SIG-M5 treated with dmso at 0.1 percent for 504 hours (cell line): ENCODE measurements at regions not wholly inside any gene's neighbourhood (a gene's known extent, or its start where the extent isn't known, plus 50 kb on each side); places are given as distances from the start of the nearest gene placed in this dataset.
"Not testable (repeated sequence)": the region's sequence is repeated elsewhere in the genome, so short reads cannot be mapped to it uniquely, and the experiment has no call there.

ENCODE experiments used
- DNase-seq: peaks from one replicate; lab custom pipeline; 2025; ENCODE audit not compliant: unreplicated experiment; lab: John Stamatoyannopoulos, UW

DNA sequence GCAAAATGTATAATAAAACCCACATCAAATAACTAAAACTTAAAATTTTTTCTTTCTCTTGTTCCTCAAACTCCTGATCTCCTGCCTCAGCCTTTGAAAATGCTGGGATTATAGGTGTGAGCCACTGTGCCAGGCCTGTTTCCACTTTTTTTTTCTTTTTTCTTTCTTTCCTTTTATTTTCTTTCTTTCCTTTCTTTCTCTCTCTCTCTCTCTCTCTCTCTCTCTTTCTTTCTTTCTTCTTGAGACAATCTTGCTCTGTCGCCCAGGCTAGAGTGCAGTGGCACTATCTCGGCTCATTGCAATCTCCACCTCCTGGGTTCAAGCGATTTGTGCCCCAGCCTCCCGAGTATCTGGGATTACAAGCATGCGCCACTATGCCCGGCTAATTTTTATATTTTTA is 164.6 kb downstream of the OR2B2 start:
- DNase-seq = no peak

- DNase-seq = not testable (repeated sequence)
Measured at GRCh38 chr6:27746860-27747259, 165.3 kb downstream of the OR2B2 start.

- DNase-seq = no peak
Measured at GRCh38 chr6:27743787-27744186, 168.4 kb downstream of the OR2B2 start.

DNA sequence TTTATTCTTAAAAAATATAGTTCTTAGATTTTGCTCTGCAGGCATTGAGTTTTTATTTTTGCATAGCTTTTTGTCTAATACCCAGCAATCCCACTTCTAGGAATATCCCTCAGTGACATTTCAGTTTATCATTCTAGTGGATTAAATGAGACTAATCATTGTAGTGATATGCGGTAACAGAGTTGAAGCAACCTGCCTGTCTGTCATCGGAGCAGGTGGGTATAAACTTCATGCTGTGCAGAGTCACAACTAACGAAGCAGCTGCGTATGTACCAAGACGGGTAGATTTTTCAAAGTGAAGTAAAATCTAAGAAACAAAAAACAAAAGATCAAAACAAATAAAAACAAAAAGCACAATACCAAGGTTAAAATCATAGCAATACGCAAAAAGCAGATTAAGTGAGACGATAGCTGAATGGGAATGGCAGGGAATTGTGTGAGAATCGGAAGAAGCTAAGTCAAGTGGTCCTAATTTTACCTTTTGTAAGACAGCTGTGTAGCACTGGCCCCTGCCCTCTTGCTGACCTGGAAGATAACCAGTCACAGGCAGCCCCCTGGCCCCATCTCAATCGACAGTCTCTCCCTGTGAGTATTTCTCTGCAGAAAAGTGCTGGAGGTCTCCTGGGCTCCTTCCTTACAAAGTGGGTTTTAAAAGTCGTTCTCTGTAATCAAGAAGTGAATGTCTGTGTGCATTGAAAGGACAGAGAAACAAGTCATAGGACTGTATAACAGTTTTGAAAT is 169.2 kb downstream of the OR2B2 start:
- no peak for DNase-seq

DNA sequence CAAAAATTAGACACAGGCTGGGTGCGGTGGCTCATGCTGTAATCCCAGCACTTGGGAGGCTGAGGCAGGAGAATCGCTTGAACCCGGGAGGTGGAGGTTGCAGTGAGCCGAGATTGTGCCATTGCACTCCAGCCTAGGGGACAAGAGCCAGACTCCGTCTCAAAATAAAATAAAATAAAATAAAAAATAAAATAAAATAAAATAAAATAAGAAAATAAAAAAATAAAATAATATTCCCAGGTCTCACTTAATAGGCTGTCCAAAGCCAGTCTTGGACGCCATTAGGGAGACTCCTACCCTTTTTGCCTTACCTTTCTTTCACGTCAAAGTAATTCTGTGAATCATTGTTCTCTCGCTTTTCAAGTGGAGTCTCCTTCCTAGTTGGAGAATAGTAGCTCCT is 172.3 kb downstream of the OR2B2 start:
- DNase-seq = not testable (repeated sequence)

- no peak for DNase-seq
Measured at GRCh38 chr6:27736686-27737085, 175.5 kb downstream of the OR2B2 start.

- no peak for DNase-seq
Measured at GRCh38 chr6:27728442-27728841, 183.8 kb downstream of the OR2B2 start.

DNA sequence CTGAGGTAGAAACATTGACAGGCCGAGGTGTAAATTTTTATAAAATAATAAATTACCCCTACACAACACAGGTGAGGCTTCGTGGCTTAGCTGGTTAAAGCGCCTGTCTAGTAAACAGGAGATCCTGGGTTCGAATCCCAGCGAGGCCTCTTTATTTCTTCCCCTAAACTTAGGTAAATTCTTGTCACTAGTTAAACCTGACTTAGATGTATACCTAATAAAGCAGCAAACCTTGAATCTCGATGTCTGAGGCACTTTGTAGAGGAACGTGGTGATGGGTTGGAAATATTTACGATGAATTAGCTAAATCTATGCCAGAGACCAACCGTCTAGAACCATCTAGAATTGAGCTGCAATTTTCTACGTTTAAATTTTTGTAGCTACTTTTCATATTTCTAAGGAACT is 185.6 kb downstream of the OR2B2 start:
- no peak for DNase-seq

GRCh38 chr6:27720607-27721580 is 191.3 kb downstream of the OR2B2 start:
- DNase-seq = no peak

DNA sequence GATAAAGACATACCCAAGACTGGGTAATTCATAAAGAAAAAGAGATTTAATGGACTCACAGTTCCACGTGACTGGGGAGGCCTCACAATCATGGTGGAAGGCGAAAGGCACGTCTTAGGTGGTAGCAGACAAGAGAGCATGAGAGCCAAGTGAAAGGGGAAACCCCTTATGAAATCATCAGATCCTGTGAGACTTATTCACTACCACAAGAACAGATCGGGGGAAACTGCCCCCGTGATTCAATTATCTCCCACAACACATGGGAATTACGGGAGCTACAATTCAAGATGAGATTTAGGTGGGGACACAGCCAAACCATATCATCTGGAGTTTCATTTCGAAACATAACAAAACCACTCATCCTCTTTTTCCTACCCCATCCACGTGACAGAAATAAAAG is 193.2 kb downstream of the OR2B2 start:
- not testable (repeated sequence) for DNase-seq

DNA sequence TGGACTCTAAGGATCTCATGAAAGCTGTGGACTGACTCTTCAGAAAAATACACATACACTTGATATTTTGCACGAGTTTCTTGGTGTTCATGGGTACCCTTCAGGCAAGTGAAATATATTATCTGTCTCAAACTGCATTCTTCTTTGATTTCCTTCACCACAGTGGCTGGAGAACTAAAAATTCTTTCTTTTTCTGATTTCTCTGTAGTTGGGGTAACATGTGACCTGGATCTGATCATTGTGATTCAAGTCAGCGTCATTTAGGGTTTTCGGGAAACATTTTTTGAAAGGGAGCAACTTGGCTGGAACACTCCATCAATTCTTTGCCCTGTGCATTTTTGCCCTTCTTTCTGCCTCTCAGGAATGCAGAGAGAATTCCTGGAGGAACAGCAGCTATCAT is 205.8 kb downstream of the OR2B2 start:
- DNase-seq = no peak

DNA sequence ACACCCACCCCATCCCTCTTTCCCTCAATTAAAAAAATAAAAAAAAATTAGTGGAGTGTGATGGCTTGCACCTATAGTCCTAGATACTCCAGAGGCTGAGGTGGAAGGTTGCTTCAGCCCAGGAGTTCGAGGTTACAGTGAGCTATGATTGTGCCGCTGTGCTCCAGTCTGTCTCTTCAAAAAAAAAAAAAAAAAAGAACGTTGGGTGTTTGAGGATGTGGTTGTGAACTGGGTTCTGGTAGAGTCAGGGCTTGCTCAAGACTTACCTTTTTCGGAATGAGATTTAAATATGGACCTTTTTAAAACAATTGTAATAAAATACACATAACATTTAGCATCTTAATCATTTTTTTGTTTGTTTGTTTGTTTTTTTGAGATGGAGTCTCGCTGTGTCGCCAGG is 211.9 kb downstream of the OR2B2 start:
- no peak for DNase-seq

- no peak for DNase-seq
Measured at GRCh38 chr6:27694547-27694874, 217.7 kb downstream of the OR2B2 start.

GRCh38 chr6:27693766-27694546 is 218.2 kb downstream of the OR2B2 start:
- DNase-seq = peak; percentile 55

DNA sequence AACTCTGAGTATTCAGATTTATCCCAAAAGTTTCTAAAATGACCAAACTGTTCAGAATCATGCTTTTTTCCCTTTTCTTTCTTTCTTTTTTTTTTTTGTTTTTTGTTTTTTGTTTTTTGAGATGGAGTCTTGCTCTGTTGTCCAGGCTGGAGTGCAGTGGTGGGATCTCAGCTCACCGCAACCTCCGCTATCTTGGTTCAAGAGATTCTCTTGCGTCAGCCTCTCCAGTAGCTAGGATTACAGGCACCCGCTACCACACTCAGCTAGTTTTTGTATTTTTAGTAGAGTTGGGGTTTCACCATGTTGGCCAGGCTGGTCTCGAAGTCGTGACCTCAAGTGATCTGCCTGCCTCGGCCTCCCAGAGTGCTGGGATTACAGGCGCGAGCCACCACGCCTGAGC is 219.2 kb upstream of the ZNF184 start:
- not testable (repeated sequence) for DNase-seq

GRCh38 chr6:27688014-27688586 is 215.2 kb upstream of the ZNF184 start:
- peak; percentile 86 for DNase-seq

- DNase-seq = peak; percentile 89
Measured at GRCh38 chr6:27687154-27688013, 214.5 kb upstream of the ZNF184 start.

DNA sequence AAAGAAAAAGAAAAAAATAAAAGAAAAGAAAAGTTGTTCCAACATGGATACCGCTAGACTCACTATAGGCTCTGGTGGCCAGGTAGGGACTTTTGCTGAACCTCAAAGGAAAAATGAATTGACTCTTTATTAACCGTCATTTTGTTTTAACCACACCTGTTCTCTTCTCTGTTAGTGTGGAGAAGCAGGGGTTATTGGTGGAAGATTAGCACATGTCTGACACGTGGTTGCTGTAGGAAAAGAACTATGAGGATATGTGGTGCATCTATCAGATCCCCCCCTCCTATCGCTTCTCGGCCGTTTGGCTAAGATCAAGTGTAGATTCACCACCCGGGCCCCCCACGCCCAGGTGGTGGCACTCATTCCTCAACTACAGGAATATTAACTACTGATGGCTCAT is 212.4 kb upstream of the ZNF184 start:
- no peak for DNase-seq

DNA sequence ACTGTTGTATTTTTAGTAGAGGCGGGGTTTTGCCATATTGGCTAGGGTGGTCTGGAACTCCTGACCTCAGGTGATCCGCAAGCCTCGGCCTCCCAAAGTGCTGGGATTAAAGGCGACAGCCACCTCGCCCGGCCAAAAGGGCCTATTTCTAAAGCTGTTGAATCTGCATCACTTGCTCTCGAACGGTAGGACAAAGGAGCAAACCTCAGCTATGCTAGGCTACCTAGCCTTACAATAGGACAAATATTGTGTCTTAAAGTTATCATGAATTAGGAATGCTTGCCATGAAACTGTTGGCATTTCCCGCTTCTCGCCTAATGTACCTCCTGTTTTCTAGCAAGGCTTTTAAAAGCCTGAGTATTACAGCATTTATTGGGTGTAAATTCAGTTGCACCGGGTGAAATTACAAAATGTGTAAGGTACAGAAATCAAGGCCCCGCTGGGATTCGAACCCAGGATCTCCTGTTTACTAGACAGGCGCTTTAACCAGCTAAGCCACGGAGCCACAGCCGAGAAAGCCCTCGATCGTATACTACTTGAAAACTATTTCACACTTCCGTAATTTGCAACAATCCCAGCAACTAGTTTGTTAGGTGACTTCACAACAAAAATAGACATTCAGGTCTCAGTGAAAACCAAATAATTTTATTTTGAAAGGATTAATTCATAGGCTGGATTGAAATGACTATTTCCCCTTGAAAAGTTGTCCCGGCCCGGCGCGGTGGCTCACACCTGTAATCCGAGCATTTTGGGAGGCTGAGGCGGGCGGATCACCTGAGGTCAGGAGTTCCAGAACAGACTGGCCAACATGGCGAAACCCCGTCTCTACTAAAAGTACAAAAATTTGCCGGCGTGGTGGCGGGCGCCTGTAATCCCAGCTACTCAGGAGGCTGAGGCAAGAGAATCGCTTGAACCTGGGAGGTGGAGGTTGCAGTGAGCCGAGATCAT is 211.6 kb upstream of the ZNF184 start:
- peak; percentile 72 for DNase-seq
